Neural crest cell (in vitro differentiated cells): ENCODE measurements at regions not wholly inside any gene's neighbourhood (a gene's known extent, or its start where the extent isn't known, plus 50 kb on each side); places are given as distances from the start of the nearest gene placed in this dataset.

Experiments
- DNase-seq: peaks from one replicate; pipeline ENCODE4 v3.0.0; 2021; ENCODE audit warnings: low read depth, mixed read lengths, low spot score
- H3K27ac Mint-ChIP-seq: one replicate; pipeline ENCODE4 v1.8.0; 2021; ENCODE audit warnings: mild to moderate bottlenecking, mixed read lengths; ENCODE audit not compliant: unreplicated experiment
- H3K27me3 Mint-ChIP-seq: 2 replicates; pipeline ENCODE4 v1.8.0; 2021; ENCODE audit warnings: low read depth, mild to moderate bottlenecking, mixed read lengths
- H3K36me3 Mint-ChIP-seq: 2 replicates; pipeline ENCODE4 v1.8.0; 2021; ENCODE audit warnings: low read depth, mild to moderate bottlenecking, mixed read lengths
- H3K4me1 Mint-ChIP-seq: 2 replicates; pipeline ENCODE4 v1.8.0; 2021; ENCODE audit warnings: mixed read lengths
- H3K4me3 Mint-ChIP-seq: one replicate; pipeline ENCODE4 v1.8.0; 2021; ENCODE audit warnings: mild to moderate bottlenecking, mixed read lengths
- H3K9me3 Mint-ChIP-seq: 2 replicates; pipeline ENCODE4 v1.8.0; 2021; ENCODE audit warnings: mixed read lengths
- CTCF ChIP-seq: fragments of 200-600 bp; sonication (generic); conservative IDR thresholded peaks from 2 replicates; pipeline ENCODE4 v1.5.0; 2021; ENCODE audit warnings: antibody characterized with exemption, mild to moderate bottlenecking

GRCh38 chr3:99365396-99365795 is 273.0 kb upstream of the COL8A1 start:
- Mint-ChIP-seq H3K27me3 (no peaks in the 10 kb centered on the region), H3K36me3 (no peaks in the 10 kb centered on the region), H3K27ac (no peak overlapping the region), H3K9me3 (peaks cover 4% of the 10 kb centered on the region), H3K4me3 (no peak overlapping the region), H3K4me1 (no peaks in the 10 kb centered on the region)
- DNase-seq = no peak
- no peak for TF ChIP-seq CTCF

- Mint-ChIP-seq H3K9me3 (no peaks in the 10 kb centered on the region), H3K27me3 (peaks cover 3% of the 10 kb centered on the region), H3K4me3 (no peak overlapping the region), H3K27ac (no peak overlapping the region), H3K4me1 (no peaks in the 10 kb centered on the region), H3K36me3 (no peaks in the 10 kb centered on the region)
- no peak for DNase-seq
- TF ChIP-seq CTCF = no peak
These were observed 281.3 kb upstream of the COL8A1 start for GRCh38 chr3:99357131-99357530.

- no peak for TF ChIP-seq CTCF
- H3K27me3 Mint-ChIP-seq = peaks cover 3% of the 10 kb centered on the region
These were observed 281.7 kb upstream of the COL8A1 start for GRCh38 chr3:99356696-99357095.

GRCh38 chr3:99355465-99355864 is 282.9 kb upstream of the COL8A1 start:
- H3K9me3 Mint-ChIP-seq = no peaks in the 10 kb centered on the region
- TF ChIP-seq CTCF = no peak
- no peaks in the 10 kb centered on the region for H3K4me1 Mint-ChIP-seq
- peaks cover 3% of the 10 kb centered on the region for H3K27me3 Mint-ChIP-seq
- no peak overlapping the region for H3K27ac Mint-ChIP-seq
- H3K36me3 Mint-ChIP-seq = no peaks in the 10 kb centered on the region
- DNase-seq = no peak
- H3K4me3 Mint-ChIP-seq = no peak overlapping the region

More at GRCh38 chr3:99356696-99357095, 281.7 kb upstream of the COL8A1 start:
- DNase-seq = no peak
- Mint-ChIP-seq H3K4me3 (no peak overlapping the region), H3K27ac (no peak overlapping the region), H3K9me3 (no peaks in the 10 kb centered on the region), H3K4me1 (no peaks in the 10 kb centered on the region), H3K36me3 (no peaks in the 10 kb centered on the region)

GRCh38 chr3:99352811-99353210 is 285.6 kb upstream of the COL8A1 start:
- no peaks in the 10 kb centered on the region for H3K27me3 Mint-ChIP-seq
- H3K27ac Mint-ChIP-seq = no peak overlapping the region
- no peaks in the 10 kb centered on the region for H3K36me3 Mint-ChIP-seq
- no peak for DNase-seq
- no peaks in the 10 kb centered on the region for H3K4me1 Mint-ChIP-seq
- no peak overlapping the region for H3K4me3 Mint-ChIP-seq
- H3K9me3 Mint-ChIP-seq = no peaks in the 10 kb centered on the region
- TF ChIP-seq CTCF = no peak

GRCh38 chr3:99351122-99351521 is 287.3 kb upstream of the COL8A1 start:
- H3K4me3 Mint-ChIP-seq = no peak overlapping the region
- no peak for DNase-seq
- TF ChIP-seq CTCF = no peak
- H3K9me3 Mint-ChIP-seq = no peaks in the 10 kb centered on the region
- no peak overlapping the region for H3K27ac Mint-ChIP-seq
- no peaks in the 10 kb centered on the region for H3K36me3 Mint-ChIP-seq
- no peaks in the 10 kb centered on the region for H3K4me1 Mint-ChIP-seq
- no peaks in the 10 kb centered on the region for H3K27me3 Mint-ChIP-seq
